ENCODE measurements at regions not wholly inside any gene's neighbourhood (a gene's known extent, or its start where the extent isn't known, plus 50 kb on each side); places are given as distances from the start of the nearest gene placed in this dataset.

DNA sequence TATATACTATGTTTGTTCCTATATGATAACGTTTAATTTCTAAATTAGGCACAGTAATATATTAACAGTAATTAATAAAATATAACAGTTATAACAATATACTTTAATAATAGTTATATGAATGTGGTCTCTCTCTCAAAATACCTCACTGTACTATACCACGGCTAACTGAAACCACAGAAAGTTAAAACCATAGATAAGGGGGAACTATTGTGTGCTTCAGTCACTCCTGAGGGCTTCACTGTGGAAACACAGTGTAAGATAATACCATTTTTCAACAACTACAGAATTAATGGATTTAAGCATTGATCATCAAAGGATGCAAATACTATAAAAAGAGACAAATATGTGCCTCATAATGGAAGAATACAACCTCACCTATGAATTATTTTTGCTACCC is 266.4 kb upstream of the RGS6 start:
- H3K9ac ChIP-seq (ENCODE audit: low read length): no peak overlapping the region
- H3K36me3 ChIP-seq (ENCODE audit: insufficient read depth, low read length): no peaks in the 10 kb centered on the region
- no peaks in the 10 kb centered on the region for H3K4me1 ChIP-seq (ENCODE audit: insufficient read depth, low read length, severe bottlenecking)
- no peak overlapping the region for H2AFZ ChIP-seq (ENCODE audit: low read length)
- H3K79me2 ChIP-seq (ENCODE audit: insufficient read depth, low read length): no peaks in the 10 kb centered on the region
- no peaks in the 10 kb centered on the region for H4K20me1 ChIP-seq (ENCODE audit: insufficient read depth, low read length)
- no peaks in the 10 kb centered on the region for H3K27me3 ChIP-seq (ENCODE audit: insufficient read depth, low read length)
- no peak overlapping the region for H3K4me3 ChIP-seq (ENCODE audit: low read depth, low read length, poor library complexity, severe bottlenecking)
- no peaks in the 10 kb centered on the region; the same call in 1 of the 2 replicates for H3F3A ChIP-seq (ENCODE audit: insufficient read depth, low read length)
- H3K27ac ChIP-seq (ENCODE audit: low read depth, low read length, poor library complexity, severe bottlenecking): no peak overlapping the region
- no peaks in the 10 kb centered on the region for H3K9me3 ChIP-seq (ENCODE audit: low read length)
- no peak overlapping the region for H3K4me2 ChIP-seq (ENCODE audit: low read length)
- no peaks in the 10 kb centered on the region for H3K9me2 ChIP-seq (ENCODE audit: low read depth, low read length)
- TF ChIP-seq, protein P1, sequence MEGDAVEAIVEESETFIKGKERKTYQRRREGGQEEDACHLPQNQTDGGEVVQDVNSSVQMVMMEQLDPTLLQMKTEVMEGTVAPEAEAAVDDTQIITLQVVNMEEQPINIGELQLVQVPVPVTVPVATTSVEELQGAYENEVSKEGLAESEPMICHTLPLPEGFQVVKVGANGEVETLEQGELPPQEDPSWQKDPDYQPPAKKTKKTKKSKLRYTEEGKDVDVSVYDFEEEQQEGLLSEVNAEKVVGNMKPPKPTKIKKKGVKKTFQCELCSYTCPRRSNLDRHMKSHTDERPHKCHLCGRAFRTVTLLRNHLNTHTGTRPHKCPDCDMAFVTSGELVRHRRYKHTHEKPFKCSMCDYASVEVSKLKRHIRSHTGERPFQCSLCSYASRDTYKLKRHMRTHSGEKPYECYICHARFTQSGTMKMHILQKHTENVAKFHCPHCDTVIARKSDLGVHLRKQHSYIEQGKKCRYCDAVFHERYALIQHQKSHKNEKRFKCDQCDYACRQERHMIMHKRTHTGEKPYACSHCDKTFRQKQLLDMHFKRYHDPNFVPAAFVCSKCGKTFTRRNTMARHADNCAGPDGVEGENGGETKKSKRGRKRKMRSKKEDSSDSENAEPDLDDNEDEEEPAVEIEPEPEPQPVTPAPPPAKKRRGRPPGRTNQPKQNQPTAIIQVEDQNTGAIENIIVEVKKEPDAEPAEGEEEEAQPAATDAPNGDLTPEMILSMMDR (IDR thresholded peaks at IDR 0.05; ENCODE audit: low read length): no peak
- no peak for TF ChIP-seq EZH2 (IDR thresholded peaks at IDR 0.05; ENCODE audit: borderline replicate concordance, low read length)

DNA sequence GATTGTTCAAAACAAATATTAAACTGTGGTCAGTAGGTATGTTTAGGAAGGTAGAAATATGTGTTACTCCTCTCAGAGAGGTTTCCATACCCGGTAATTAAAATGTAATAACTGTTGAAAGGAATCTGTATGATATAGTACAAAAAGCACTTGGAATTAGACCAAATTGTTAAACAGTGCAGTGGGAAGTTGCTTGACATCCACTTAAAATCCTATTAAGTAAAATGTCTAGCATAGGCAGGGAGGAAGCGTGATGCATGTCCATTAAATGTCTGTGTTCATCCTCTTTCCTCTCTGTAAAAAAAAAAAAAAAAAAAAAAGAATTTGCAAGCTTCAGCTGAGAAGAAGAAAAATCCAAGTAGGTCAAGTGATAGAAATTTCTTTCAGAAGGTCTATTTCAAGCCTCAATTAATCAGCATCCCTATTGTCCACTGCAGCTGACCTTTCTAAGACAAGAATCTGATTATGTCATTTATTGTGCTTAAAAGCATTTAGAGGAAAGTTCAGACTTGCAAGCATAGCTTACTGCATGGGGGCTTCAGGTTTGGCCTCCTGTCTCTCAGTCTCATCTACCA is 265.6 kb upstream of the RGS6 start:
- Histone ChIP-seq H3K9ac (ENCODE audit: low read length) (no peak overlapping the region), H3F3A (ENCODE audit: insufficient read depth, low read length) (no peaks in the 10 kb centered on the region; the same call in 1 of the 2 replicates), H3K79me2 (ENCODE audit: insufficient read depth, low read length) (no peaks in the 10 kb centered on the region), H3K4me3 (ENCODE audit: low read depth, low read length, poor library complexity, severe bottlenecking) (no peak overlapping the region), H3K9me3 (ENCODE audit: low read length) (no peaks in the 10 kb centered on the region), H2AFZ (ENCODE audit: low read length) (no peak overlapping the region), H4K20me1 (ENCODE audit: insufficient read depth, low read length) (no peaks in the 10 kb centered on the region), H3K27me3 (ENCODE audit: insufficient read depth, low read length) (no peaks in the 10 kb centered on the region), H3K4me1 (ENCODE audit: insufficient read depth, low read length, severe bottlenecking) (peaks cover 7% of the 10 kb centered on the region), H3K27ac (ENCODE audit: low read depth, low read length, poor library complexity, severe bottlenecking) (no peak overlapping the region), H3K36me3 (ENCODE audit: insufficient read depth, low read length) (peaks cover 3% of the 10 kb centered on the region; the same call in 1 of the 2 replicates), H3K9me2 (ENCODE audit: low read depth, low read length) (no peaks in the 10 kb centered on the region), H3K4me2 (ENCODE audit: low read length) (no peak overlapping the region)
- TF ChIP-seq, protein P1 (IDR thresholded peaks at IDR 0.05; ENCODE audit: low read length): no peak
- TF ChIP-seq EZH2 (IDR thresholded peaks at IDR 0.05; ENCODE audit: borderline replicate concordance, low read length): no peak

DNA sequence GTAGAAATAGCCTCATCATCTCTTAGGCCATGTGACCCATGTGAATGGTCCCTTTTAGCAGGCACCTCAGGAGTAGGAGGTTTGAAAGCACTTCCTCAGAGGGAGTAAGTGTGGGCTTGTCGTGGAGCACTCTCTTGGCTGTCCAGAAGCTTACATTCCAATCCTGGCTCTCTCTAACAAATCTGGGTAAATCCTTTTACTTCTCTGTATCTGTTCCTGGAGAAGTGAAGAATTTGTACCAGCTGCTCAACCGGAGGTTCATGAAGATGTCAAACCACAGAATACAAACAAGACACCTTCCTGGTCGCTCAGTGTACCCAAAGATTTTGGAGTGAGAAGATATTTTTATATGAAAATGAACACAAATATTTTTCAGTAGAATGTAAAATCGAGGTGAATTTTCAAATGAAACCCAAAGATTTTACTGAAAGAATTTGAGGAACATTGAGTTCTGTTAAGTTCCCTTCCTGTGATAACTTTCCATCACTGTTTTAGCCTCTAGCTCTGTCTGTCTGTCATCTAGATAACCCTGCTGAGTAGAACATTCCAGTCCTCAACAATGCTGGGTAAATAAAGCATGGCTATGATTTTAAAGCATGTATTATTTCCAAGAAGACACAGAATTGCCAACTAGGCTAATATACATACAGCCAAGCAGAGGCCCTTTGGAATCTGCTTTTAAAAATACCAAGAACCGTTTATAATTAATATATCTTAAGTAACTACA is 263.9 kb upstream of the RGS6 start:
- Histone ChIP-seq H3K4me1 (ENCODE audit: insufficient read depth, low read length, severe bottlenecking) (peaks cover 12% of the 10 kb centered on the region), H4K20me1 (ENCODE audit: insufficient read depth, low read length) (no peaks in the 10 kb centered on the region), H3K9me3 (ENCODE audit: low read length) (no peaks in the 10 kb centered on the region), H3K9me2 (ENCODE audit: low read depth, low read length) (no peaks in the 10 kb centered on the region), H3K27me3 (ENCODE audit: insufficient read depth, low read length) (no peaks in the 10 kb centered on the region), H3K4me3 (ENCODE audit: low read depth, low read length, poor library complexity, severe bottlenecking) (no peak overlapping the region), H3K27ac (ENCODE audit: low read depth, low read length, poor library complexity, severe bottlenecking) (no peak overlapping the region), H3F3A (ENCODE audit: insufficient read depth, low read length) (no peaks in the 10 kb centered on the region; the same call in 1 of the 2 replicates), H3K4me2 (ENCODE audit: low read length) (no peak overlapping the region), H2AFZ (ENCODE audit: low read length) (no peak overlapping the region), H3K9ac (ENCODE audit: low read length) (no peak overlapping the region), H3K79me2 (ENCODE audit: insufficient read depth, low read length) (no peaks in the 10 kb centered on the region), H3K36me3 (ENCODE audit: insufficient read depth, low read length) (peaks cover 11% of the 10 kb centered on the region; the same call in 1 of the 2 replicates)
- TF ChIP-seq EZH2 (IDR thresholded peaks at IDR 0.05; ENCODE audit: borderline replicate concordance, low read length): no peak
- TF ChIP-seq, protein P1 (IDR thresholded peaks at IDR 0.05; ENCODE audit: low read length): no peak

Measured in OCI-LY1 (cell line).